ENCODE measurements at regions not wholly inside any gene's neighbourhood (a gene's known extent, or its start where the extent isn't known, plus 50 kb on each side); places are given as distances from the start of the nearest gene placed in this dataset.

GRCh38 chr13:77378662-77379061, 51.8 kb upstream of the MYCBP2 start:
- no peak for DNase-seq

- DNase-seq = no peak
These were observed 50.1 kb upstream of the MYCBP2 start for GRCh38 chr13:77377016-77377415.
